Erythroblast (primary cell): ENCODE measurements at regions not wholly inside any gene's neighbourhood (a gene's known extent, or its start where the extent isn't known, plus 50 kb on each side); places are given as distances from the start of the nearest gene placed in this dataset.
"Not testable (repeated sequence)": the region's sequence is repeated elsewhere in the genome, so short reads cannot be mapped to it uniquely, and the experiment has no call there.

Experiments used
- DNase-seq, 2 experiments: peaks; one replicate each; lab custom pipeline; 2025; lab: John Stamatoyannopoulos, UW
- GATA1 ChIP-seq: IDR thresholded peaks from 2 replicates; pipeline ENCODE4 v1.6.1; 2011; ENCODE audit warnings: low read depth, mild to moderate bottlenecking, control low read depth, low read length, moderate library complexity
- POLR2A ChIP-seq: IDR thresholded peaks from 2 replicates; pipeline ENCODE4 v1.6.1; 2011; ENCODE audit warnings: mild to moderate bottlenecking, low read length

DNA sequence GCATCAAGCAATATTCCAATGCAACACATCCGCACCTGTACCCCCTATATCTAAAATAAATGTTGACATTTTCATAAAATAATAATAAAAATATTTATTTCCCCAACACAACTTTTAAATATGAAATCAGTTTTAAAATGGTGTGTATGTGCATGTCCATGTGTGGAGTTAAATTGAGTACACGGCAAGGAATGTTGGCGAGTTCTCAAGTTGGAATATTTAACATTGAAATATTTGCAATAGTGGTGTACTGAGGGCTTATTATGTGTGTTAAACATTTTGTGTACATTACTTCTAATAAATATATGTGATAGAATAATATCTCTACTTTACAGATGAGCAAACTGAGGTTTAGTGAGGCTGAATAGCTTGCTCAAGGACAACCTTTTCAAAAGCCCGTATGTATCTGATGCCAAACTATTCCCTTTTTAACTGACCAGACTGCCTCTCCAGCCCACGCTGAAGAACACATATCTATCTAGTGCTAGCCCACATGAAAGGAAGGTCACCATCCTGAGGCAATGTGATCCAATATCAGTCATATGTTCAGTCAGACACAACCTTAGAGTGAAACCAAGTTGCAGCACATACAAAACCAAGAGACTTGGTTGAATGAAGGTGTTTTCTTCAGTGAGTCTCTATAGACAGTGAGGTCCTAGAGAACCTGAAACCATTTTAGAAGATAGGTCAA, 192.2 kb upstream of the CDH11 start:
- TF ChIP-seq POLR2A (no peak), GATA1 (no peak)
- no peak for DNase-seq

DNA sequence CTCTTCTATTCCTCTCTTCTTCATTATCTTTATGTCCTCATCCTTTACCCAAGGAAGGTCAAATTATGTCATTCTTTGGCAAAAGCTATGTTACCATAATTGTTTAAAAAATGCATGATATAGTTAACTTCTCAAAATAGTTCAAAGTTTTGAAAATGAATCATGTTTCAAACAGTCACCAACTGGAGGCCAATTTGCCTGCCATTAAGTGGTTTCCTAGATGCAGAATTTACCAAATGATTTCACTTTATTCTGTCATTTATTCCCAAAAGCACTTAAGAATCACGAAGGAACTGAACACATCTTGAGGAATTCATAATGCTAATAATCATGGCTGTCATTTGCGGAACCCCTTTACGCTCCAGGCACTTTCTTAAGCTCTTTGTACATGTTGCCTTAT, 190.9 kb upstream of the CDH11 start:
- no peak for TF ChIP-seq POLR2A
- TF ChIP-seq GATA1, result no peak
- no peak for DNase-seq

DNA sequence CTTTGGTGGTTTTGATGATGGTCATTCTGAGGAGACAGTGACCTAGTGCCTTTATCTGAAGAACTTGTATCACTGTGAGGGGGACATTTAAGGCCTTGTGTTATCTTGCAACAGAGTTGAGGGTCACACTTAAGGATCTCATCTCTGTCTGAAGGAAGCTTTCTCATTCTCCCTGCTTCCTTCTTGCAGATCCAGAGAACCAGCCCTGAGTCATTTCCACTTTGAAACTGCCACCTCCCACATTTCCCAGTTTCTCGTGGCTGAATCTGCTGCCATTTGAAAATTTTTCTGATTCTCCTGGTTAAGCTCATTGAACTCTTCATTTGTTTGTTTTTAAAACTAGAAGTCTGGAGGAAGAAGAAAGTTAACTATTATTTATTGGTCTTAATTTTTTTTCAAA, 190.2 kb upstream of the CDH11 start:
- TF ChIP-seq POLR2A (no peak), GATA1 (no peak)
- no peak for DNase-seq

DNA sequence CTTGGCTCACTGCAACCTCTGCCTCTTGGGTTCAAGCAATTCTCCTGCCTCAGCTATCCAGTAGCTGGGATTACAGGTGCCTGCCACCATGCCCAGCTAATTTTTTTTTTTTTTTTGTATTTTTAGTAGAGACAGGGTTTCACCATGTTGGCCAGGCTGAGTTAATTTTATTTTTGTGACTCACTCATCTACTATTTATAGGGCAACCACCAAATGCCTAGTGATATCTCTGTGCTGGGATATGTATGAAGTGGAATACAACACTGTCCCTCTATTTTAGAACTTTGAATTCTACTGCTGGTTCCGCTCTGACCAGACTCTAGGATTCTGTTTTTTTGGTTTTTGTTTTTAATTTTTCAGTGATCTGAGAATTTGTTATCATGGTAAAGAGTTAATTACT, 188.6 kb upstream of the CDH11 start:
- DNase-seq, result not testable (repeated sequence)

DNA sequence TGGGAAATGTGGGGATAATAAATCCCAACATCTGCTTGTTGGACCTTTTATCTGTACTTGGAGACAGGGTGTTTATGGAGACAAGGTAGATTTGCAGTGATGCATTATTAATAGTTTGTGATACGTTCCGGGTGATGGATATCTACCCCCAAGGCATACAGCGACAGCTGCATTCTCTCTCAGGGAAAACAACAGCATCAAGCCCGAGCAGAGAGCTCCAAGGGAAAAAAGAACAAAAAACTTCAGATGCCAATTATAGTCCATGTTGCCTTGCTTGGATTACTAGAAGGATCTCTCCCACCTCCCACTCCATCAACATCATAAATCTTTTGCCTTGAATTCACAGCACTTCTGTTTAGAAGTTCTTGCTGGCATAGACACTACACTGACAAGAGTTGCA, 187.5 kb upstream of the CDH11 start:
- DNase-seq, result no peak
- TF ChIP-seq POLR2A (no peak), GATA1 (no peak)

DNA sequence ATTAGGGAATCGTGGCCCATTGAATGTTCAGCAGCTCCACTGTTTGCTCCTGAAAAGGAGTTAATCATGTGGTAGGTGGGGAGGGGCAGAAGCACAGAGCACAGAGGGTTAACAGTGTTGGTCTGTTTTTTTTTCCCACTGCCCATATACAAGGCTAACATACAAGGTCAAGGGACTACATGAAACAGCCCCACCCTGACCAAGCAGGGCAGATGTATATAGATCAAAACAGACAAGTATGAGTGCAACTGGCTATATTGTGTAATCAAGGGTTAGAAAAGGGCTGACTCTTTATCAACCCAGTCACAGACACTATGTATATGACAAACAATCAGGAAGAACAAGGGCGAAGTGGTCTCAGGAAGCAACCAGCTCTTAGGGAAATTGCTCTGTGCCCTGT, 186.6 kb upstream of the CDH11 start:
- TF ChIP-seq POLR2A, result no peak
- TF ChIP-seq GATA1, result no peak
- no peak for DNase-seq

DNA sequence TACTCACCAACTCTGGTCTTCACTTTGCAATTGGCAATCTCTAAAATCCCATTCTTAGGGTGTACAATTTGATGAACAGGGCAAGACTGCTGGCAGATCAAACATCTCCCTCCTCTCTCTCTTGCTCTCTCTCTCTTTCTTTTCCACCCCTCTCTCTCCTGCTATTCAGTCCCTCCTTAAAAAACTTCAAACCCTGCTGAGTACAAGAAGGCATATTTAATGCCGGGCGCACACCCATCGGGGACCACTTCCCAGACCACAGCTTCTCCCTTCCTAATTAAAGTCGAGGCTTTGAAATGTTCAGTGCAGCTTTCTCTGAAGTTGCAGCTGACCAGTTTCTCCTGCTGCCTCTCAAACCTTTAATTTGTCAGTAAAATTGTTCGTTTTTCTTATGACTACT, 185.4 kb upstream of the CDH11 start:
- no peak for DNase-seq
- TF ChIP-seq POLR2A (no peak), GATA1 (no peak)

DNA sequence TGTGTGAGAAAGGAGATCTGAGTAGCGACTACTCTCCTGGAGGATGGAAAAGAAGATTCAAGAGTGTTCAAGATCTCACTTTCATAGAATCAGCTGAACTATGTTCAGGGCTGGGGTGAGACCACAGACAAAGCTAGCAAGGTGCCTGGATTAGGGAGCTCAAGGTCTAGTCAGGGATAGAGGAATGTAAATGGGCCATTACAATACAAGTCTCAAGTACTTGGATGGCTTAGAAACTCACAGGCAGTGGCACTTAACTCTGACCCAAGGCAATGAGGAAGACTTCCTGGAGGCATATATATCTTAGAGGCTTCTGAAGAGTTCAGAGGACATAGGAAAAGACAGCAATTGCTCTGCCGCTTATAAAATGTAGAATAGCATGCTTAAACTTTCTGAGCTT, 184.9 kb upstream of the CDH11 start:
- TF ChIP-seq POLR2A (no peak), GATA1 (no peak)
- no peak for DNase-seq

DNA sequence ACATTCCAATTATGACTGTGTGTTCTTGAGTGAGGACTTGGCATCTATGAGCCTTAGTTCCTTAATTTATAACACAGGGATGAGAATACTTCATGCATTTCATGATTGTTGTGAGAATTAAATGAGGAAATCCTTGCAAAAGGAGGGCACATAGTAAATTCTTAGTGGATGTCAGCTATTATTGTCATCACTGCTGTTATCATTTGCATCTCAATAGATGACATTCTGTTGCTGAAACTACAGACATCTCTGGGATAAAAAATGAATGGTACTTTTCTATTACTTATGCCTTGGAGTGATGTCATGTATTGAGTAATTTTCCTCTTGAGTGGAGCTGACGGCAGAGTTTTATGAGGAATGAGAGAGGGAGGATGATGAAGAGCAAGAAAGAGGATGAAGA, 184.4 kb upstream of the CDH11 start:
- DNase-seq, result no peak

DNA sequence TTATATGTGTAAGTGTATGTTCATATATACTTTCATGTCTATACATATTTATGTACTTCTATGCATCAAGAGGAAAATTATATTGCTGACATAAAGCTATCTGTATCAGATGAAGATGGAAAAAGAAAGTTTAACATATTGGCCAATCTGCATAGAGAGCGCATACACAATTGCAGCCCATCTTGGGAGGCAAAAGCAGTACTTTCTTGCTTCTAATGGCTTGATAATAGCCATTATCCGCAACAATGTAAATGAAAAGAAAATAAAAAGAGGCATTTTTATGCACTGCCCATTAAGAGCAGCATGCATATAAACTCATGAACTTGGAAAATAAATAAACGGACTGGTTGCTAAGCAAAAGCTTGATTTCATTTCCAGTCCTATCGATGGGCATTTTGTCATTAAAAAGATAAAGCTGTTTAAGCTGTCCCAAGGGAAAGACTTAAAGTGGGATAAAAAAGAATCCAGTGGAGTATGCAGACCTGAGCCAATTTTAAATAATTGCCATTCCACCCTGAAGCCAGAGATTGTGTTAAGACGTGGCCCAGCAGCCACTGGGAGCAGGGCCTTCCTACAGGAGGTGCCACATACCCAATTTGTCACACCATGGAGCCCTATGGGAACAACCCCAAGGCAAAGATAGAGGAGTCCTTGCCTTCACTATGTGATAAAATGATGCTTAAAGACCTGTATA, 183.6 kb upstream of the CDH11 start:
- TF ChIP-seq GATA1 (no peak), POLR2A (no peak)
- DNase-seq, result no peak

More for the DNA sequence above, 184.4 kb upstream of the CDH11 start:
- TF ChIP-seq GATA1, result no peak
- TF ChIP-seq POLR2A, result no peak

DNA sequence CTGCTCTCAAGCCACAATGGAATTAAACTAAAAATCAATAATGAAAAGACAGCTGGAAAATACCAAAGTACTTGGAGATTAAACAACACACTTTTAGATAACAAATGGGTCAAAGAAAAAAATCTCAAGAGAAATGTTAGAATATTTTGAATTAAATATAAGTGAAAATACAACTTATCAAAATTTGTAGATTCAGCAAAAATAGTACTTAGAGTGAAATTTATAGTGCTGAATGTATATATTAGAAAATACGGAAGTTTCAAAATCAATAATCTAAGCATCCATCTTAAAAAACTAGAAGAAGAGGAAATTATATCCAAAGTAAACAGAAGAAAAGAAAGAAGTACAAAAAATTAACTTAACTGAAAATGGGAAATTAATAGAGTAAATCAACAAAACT, 179.2 kb upstream of the CDH11 start:
- no peak for TF ChIP-seq GATA1
- no peak for DNase-seq

DNA sequence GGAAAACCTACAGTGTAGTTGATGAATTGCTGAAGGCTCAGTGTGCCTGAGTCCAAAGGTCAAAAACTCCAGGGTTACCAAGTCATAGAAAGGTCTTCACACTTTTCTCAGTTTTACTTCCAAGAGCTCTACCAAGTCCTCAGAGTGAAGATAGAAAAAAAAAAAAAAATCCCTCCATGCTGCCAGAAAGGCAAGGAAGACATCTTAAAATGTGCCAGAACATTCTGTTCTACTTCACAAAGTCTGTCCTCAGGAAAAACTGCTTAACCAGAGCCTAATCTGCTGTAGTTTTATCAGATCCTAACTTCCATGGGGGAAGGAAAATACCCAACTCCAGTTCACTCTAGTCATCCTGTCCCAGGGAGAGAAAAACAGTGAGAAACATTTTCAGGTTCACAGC, 175.6 kb upstream of the CDH11 start:
- TF ChIP-seq GATA1 (no peak), POLR2A (no peak)
- no peak for DNase-seq

DNA sequence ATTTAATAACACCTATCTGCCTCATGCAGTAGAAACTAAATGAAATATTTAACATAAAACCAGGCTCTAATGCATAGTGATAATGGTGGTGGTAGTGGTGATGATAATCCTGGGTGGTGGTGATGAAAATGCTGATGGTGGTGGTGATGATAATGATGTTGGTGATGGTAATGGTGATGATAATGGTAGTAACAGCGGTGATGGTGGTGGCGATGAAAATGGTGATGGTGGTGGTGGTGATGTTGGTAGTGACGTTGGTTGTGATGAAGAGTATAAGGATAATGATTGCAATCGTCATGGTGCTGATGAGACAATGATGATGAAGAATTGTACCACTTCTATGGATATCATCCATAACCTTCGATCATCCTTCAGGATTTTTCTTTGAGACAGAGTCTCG, 173.7 kb upstream of the CDH11 start:
- DNase-seq, result no peak
- no peak for TF ChIP-seq POLR2A
- no peak for TF ChIP-seq GATA1

DNA sequence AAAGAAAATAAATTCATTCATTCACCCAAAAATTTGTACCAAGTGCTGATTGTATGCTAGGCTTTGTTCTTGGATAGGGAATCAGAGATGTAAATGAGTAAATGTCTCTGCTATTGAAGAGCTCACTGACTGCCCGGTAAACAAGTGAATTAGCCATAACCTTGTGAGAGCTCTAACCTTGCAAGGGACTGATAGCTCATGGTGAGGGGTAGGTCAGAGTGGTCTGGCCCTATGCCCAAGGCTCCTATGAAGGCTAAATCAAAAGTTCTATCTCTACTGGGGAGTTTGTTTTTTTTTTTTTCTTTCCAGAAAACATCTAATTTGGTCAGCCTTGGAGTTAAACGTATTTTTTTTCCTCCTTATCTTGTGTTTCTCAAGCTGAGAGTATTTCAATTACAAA, 172.8 kb upstream of the CDH11 start:
- DNase-seq, result no peak
- TF ChIP-seq POLR2A (no peak), GATA1 (no peak)

DNA sequence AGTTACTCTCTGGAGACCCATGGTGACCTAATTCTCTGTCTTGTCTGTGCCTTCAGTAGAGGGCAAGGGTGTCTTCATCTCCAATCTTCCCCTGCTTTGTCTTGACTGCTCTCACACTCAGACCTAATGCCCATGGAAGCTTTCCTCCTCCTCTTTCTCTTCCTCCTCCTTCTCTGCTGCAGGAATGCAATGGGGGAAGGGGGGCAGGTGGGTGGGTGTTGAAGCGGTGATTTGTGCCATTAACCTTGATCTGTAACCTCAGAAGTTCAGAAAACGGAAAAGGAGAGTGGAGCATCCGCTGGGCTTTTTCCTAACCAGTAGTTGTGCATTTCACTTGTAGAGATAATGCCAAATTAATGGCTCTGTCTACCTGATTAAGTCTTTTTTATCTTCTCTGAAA, 172.3 kb upstream of the CDH11 start:
- DNase-seq, result no peak
- TF ChIP-seq GATA1 (no peak), POLR2A (no peak)

DNA sequence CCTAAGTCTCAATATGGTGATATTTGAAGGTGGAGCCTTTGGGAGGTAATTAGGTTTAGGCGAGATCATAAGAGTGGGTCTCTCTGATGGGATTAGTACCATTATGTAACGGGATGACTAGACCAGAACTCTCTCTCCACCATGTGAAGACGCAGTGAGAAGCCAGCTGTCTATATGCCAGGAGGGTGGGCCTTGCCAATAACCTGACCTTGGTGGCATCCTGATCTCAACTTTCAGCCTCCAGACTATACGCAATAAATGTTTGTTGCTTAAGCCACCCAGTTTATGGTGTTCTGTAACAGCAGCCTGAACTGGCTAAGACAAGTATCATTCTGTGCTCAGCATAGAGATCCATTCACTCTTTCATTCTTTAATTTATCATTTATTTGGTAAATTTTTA, 167.2 kb upstream of the CDH11 start:
- TF ChIP-seq POLR2A (no peak), GATA1 (no peak)
- DNase-seq, result no peak
